ENCODE measurements at regions not wholly inside any gene's neighbourhood (a gene's known extent, or its start where the extent isn't known, plus 50 kb on each side); places are given as distances from the start of the nearest gene placed in this dataset.
"Not testable (repeated sequence)": the region's sequence is repeated elsewhere in the genome, so short reads cannot be mapped to it uniquely, and the experiment has no call there.

- H3K9ac ChIP-seq (ENCODE audit: low read length); H4K8ac ChIP-seq (ENCODE audit: low read depth, low read length); H3K4me3 ChIP-seq (ENCODE audit: low read depth, low read length); H4K91ac ChIP-seq (ENCODE audit: low read depth, low read length); H3K4me2 ChIP-seq (ENCODE audit: low read length); H3K14ac ChIP-seq (ENCODE audit: low read length); H4K12ac ChIP-seq (ENCODE audit: low read depth, low read length); H3K4ac ChIP-seq (ENCODE audit: low read depth, low read length); H2AK5ac ChIP-seq (ENCODE audit: low read length); H3K9me3 ChIP-seq (ENCODE audit: insufficient read depth, low read depth, low read length); DNase-seq; H3K79me2 ChIP-seq (ENCODE audit: control insufficient read depth, insufficient read depth, low read length, poor library complexity); H3K18ac ChIP-seq (ENCODE audit: low read length); H2BK120ac ChIP-seq (ENCODE audit: insufficient read depth, low read length, poor library complexity); H3K27ac ChIP-seq (ENCODE audit: low read depth, low read length); H3K27me3 ChIP-seq (ENCODE audit: insufficient read depth, low read length); H2BK5ac ChIP-seq (ENCODE audit: low read depth, low read length, poor library complexity); H3K36me3 ChIP-seq (ENCODE audit: control insufficient read depth in 1 of 2, insufficient read depth in 2 of 2, low read length in 2 of 2); H2BK12ac ChIP-seq (ENCODE audit: low read length); H2AFZ ChIP-seq (ENCODE audit: insufficient read depth, low read length, poor library complexity); H3K79me1 ChIP-seq (ENCODE audit: low read length); H3K4me1 ChIP-seq (ENCODE audit: control insufficient read depth in 1 of 2, insufficient read depth in 2 of 2, low read length in 2 of 2); H3K23ac ChIP-seq (ENCODE audit: low read length): not testable (repeated sequence)
- no CpG with 5 or more reads among the region's 2 CpGs for WGBS (ENCODE audit: extremely low coverage, insufficient coverage, insufficient read length)
These were observed 253.3 kb downstream of the YTHDC2 start for GRCh38 chr5:113766827-113767226.

- no peak overlapping the region for H4K12ac ChIP-seq (ENCODE audit: low read depth, low read length)
- H3K27me3 ChIP-seq (ENCODE audit: insufficient read depth, low read length): no peaks in the 10 kb centered on the region
- no peaks in the 10 kb centered on the region for H3K4me1 ChIP-seq (ENCODE audit: control insufficient read depth in 1 of 2, insufficient read depth in 2 of 2, low read length in 2 of 2)
- no peak overlapping the region for H2BK120ac ChIP-seq (ENCODE audit: insufficient read depth, low read length, poor library complexity)
- DNase-seq: no peak
- WGBS (ENCODE audit: extremely low coverage, insufficient coverage, insufficient read length): 100% methylated on average over 1 of the region's 3 CpGs
- H3K14ac ChIP-seq (ENCODE audit: low read length): no peak overlapping the region
- H2BK12ac ChIP-seq (ENCODE audit: low read length): no peak overlapping the region
- no peak overlapping the region for H3K18ac ChIP-seq (ENCODE audit: low read length)
- H3K9ac ChIP-seq (ENCODE audit: low read length): no peak overlapping the region
- H3K4ac ChIP-seq (ENCODE audit: low read depth, low read length): no peak overlapping the region
- no peak overlapping the region for H3K27ac ChIP-seq (ENCODE audit: low read depth, low read length)
- H3K23ac ChIP-seq (ENCODE audit: low read length): no peak overlapping the region
- H3K4me2 ChIP-seq (ENCODE audit: low read length): no peak overlapping the region
- H3K79me1 ChIP-seq (ENCODE audit: low read length): no peaks in the 10 kb centered on the region
- H3K36me3 ChIP-seq (ENCODE audit: control insufficient read depth in 1 of 2, insufficient read depth in 2 of 2, low read length in 2 of 2): no peaks in the 10 kb centered on the region
- no peaks in the 10 kb centered on the region for H3K79me2 ChIP-seq (ENCODE audit: control insufficient read depth, insufficient read depth, low read length, poor library complexity)
- no peak overlapping the region for H4K91ac ChIP-seq (ENCODE audit: low read depth, low read length)
- H3K4me3 ChIP-seq (ENCODE audit: low read depth, low read length): no peak overlapping the region
- peaks cover 5% of the 10 kb centered on the region for H3K9me3 ChIP-seq (ENCODE audit: insufficient read depth, low read depth, low read length)
- no peak overlapping the region for H2BK5ac ChIP-seq (ENCODE audit: low read depth, low read length, poor library complexity)
- H2AFZ ChIP-seq (ENCODE audit: insufficient read depth, low read length, poor library complexity): no peak overlapping the region
- no peak overlapping the region for H2AK5ac ChIP-seq (ENCODE audit: low read length)
- H4K8ac ChIP-seq (ENCODE audit: low read depth, low read length): no peak overlapping the region
These were observed 257.2 kb downstream of the YTHDC2 start for GRCh38 chr5:113770648-113771047.

- H3K18ac ChIP-seq (ENCODE audit: low read length): no peak overlapping the region
- no peak overlapping the region for H3K27ac ChIP-seq (ENCODE audit: low read depth, low read length)
- H3K9ac ChIP-seq (ENCODE audit: low read length): no peak overlapping the region
- H2BK5ac ChIP-seq (ENCODE audit: low read depth, low read length, poor library complexity): no peak overlapping the region
- H2AFZ ChIP-seq (ENCODE audit: insufficient read depth, low read length, poor library complexity): no peak overlapping the region
- no peak overlapping the region for H4K91ac ChIP-seq (ENCODE audit: low read depth, low read length)
- no peak overlapping the region for H4K12ac ChIP-seq (ENCODE audit: low read depth, low read length)
- H3K23ac ChIP-seq (ENCODE audit: low read length): no peak overlapping the region
- no peaks in the 10 kb centered on the region for H3K4me1 ChIP-seq (ENCODE audit: control insufficient read depth in 1 of 2, insufficient read depth in 2 of 2, low read length in 2 of 2)
- H2BK12ac ChIP-seq (ENCODE audit: low read length): no peak overlapping the region
- no peak for DNase-seq
- no peak overlapping the region for H3K4me2 ChIP-seq (ENCODE audit: low read length)
- H3K14ac ChIP-seq (ENCODE audit: low read length): no peak overlapping the region
- no peak overlapping the region for H3K4ac ChIP-seq (ENCODE audit: low read depth, low read length)
- no peaks in the 10 kb centered on the region for H3K79me2 ChIP-seq (ENCODE audit: control insufficient read depth, insufficient read depth, low read length, poor library complexity)
- H2AK5ac ChIP-seq (ENCODE audit: low read length): no peak overlapping the region
- WGBS (ENCODE audit: extremely low coverage, insufficient coverage, insufficient read length): no CpG with 5 or more reads among the region's 2 CpGs
- no peaks in the 10 kb centered on the region for H3K79me1 ChIP-seq (ENCODE audit: low read length)
- no peaks in the 10 kb centered on the region for H3K27me3 ChIP-seq (ENCODE audit: insufficient read depth, low read length)
- H3K36me3 ChIP-seq (ENCODE audit: control insufficient read depth in 1 of 2, insufficient read depth in 2 of 2, low read length in 2 of 2): no peaks in the 10 kb centered on the region
- no peak overlapping the region for H2BK120ac ChIP-seq (ENCODE audit: insufficient read depth, low read length, poor library complexity)
- no peak overlapping the region for H4K8ac ChIP-seq (ENCODE audit: low read depth, low read length)
- peaks cover 5% of the 10 kb centered on the region for H3K9me3 ChIP-seq (ENCODE audit: insufficient read depth, low read depth, low read length)
- no peak overlapping the region for H3K4me3 ChIP-seq (ENCODE audit: low read depth, low read length)
These were observed 258.0 kb downstream of the YTHDC2 start for GRCh38 chr5:113771483-113771882.

GRCh38 chr5:113776168-113776567 is 262.7 kb downstream of the YTHDC2 start:
- Histone ChIP-seq H3K18ac (ENCODE audit: low read length) (no peak overlapping the region), H2BK120ac (ENCODE audit: insufficient read depth, low read length, poor library complexity) (no peak overlapping the region), H3K9ac (ENCODE audit: low read length) (no peak overlapping the region), H3K4me2 (ENCODE audit: low read length) (no peak overlapping the region), H4K8ac (ENCODE audit: low read depth, low read length) (no peak overlapping the region), H3K79me1 (ENCODE audit: low read length) (no peaks in the 10 kb centered on the region), H3K4ac (ENCODE audit: low read depth, low read length) (no peak overlapping the region), H4K12ac (ENCODE audit: low read depth, low read length) (no peak overlapping the region), H3K27me3 (ENCODE audit: insufficient read depth, low read length) (no peaks in the 10 kb centered on the region), H3K27ac (ENCODE audit: low read depth, low read length) (no peak overlapping the region), H3K9me3 (ENCODE audit: insufficient read depth, low read depth, low read length) (no peaks in the 10 kb centered on the region), H3K14ac (ENCODE audit: low read length) (no peak overlapping the region), H3K4me1 (ENCODE audit: control insufficient read depth in 1 of 2, insufficient read depth in 2 of 2, low read length in 2 of 2) (peaks cover 0 to 2% of the 10 kb centered on the region in 2 experiments), H3K36me3 (ENCODE audit: control insufficient read depth in 1 of 2, insufficient read depth in 2 of 2, low read length in 2 of 2) (no peaks in the 10 kb centered on the region), H3K79me2 (ENCODE audit: control insufficient read depth, insufficient read depth, low read length, poor library complexity) (no peaks in the 10 kb centered on the region), H2AFZ (ENCODE audit: insufficient read depth, low read length, poor library complexity) (no peak overlapping the region), H2BK5ac (ENCODE audit: low read depth, low read length, poor library complexity) (no peak overlapping the region), H2AK5ac (ENCODE audit: low read length) (no peak overlapping the region), H4K91ac (ENCODE audit: low read depth, low read length) (no peak overlapping the region), H2BK12ac (ENCODE audit: low read length) (no peak overlapping the region), H3K4me3 (ENCODE audit: low read depth, low read length) (no peak overlapping the region), H3K23ac (ENCODE audit: low read length) (no peak overlapping the region)
- WGBS (ENCODE audit: extremely low coverage, insufficient coverage, insufficient read length): no CpG with 5 or more reads among the region's 5 CpGs
- DNase-seq: no peak

Measured in trophoblast cell (in vitro differentiated cells and primary cell).